NOMO-1 (cell line): ENCODE measurements at regions not wholly inside any gene's neighbourhood (a gene's known extent, or its start where the extent isn't known, plus 50 kb on each side); places are given as distances from the start of the nearest gene placed in this dataset.

Source experiments
- DNase-seq, 2 experiments: peaks; one replicate each; lab custom pipeline; 2025; ENCODE audit not compliant: unreplicated experiment in 2 of 2; lab: John Stamatoyannopoulos, UW

DNA sequence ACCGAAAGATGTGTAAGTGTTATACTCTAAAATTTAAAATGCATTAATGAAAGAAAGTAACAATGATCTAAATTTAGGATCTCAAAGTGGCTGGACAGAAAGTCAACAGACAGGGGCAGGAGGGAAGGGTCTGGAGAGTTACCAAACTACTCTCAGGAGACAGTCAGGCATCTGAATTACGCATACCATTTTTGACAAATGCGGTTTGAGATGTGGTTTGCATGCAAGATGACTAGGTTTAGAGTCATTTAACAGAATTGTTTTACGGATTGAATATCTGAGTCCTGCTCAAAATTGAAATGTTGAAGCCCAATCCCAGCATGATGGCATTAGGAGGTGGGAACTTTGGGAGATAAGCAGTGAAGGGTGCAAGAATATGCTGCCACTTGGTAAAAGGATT lies 314.1 kb downstream of the WDR11 start:
- DNase-seq, result no peak

DNA sequence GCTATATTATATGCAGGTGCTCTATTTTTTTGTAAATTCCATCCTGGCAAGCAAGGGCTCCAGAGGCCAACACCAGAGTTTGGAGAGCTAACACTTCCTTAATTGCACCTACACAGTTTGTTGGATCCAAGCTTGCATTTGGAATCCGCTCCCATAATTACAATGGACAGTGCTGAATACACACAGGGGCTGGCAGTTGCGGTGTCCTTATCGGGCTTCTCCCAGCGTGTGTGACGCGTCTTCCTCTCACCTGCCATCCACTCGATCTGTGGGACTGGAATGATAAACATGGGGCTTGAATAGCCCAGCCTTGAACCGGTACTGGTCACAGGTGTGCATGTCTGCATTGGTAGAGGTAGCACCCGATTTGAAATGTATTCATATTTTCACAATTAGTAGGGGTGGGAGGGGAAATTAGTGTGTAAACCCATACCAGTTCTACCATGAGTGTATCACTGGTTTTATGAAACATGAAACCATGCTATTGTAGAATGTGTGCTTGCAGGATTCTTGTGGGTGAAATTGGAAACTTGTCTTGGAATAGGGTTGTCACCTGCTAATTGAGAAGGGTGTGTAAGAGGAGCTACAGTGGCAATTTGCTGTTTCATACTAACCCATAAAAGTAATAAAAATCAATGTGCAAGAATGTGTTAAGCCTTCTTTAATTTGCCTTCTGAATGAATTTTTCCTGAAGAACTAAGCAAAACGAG lies 316.5 kb downstream of the WDR11 start:
- no peak for DNase-seq

DNA sequence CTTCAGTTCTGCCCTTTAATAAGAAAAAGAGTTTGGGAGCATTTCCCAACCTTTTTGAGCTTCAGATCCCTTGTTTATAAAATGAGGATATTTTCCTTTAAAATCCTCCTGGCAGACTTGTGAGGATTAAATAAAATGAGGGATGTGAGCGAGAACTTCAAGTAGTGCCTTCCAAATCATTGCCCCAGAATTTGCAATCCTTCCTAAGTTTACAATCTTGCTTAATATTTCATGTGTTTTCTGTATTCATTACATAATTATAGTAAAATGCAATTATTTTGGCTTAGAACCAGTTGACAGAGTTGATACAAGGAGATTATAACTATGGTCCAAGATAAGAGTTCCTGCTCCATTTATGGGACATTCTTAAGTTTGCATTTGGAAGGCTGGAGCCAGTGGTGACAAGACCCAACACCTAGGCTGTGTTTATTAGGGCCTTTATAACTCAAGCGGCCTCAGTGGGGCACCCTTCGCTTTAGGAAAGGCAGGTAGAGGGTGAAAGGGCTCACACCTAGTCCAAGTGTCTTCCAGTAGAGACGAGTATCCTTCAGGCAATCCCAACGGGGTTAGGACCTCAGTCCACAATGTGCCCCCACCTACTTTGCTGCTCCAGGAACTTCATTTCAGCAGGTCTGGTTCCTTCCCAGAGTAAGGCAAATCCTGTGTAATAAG lies 317.5 kb downstream of the WDR11 start:
- no peak for DNase-seq

DNA sequence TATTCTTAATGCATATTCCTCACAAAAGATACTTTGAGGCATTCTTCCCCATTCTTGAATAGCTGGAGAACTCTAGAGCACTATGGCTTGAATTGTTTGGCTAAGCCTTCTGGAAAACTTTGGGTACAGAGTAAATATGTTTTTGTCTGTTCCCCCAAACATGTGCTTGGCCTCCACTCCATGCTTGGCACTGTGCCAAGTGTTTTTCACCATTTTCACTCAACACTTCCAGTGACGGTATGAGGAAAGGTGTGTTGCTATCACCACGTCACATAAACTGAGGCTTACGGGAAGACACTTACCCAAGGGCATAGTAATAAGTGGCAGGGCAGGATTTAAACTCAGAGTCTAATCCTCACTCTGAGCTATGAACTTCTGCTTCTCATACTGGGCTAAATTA lies 318.2 kb downstream of the WDR11 start:
- no peak for DNase-seq

DNA sequence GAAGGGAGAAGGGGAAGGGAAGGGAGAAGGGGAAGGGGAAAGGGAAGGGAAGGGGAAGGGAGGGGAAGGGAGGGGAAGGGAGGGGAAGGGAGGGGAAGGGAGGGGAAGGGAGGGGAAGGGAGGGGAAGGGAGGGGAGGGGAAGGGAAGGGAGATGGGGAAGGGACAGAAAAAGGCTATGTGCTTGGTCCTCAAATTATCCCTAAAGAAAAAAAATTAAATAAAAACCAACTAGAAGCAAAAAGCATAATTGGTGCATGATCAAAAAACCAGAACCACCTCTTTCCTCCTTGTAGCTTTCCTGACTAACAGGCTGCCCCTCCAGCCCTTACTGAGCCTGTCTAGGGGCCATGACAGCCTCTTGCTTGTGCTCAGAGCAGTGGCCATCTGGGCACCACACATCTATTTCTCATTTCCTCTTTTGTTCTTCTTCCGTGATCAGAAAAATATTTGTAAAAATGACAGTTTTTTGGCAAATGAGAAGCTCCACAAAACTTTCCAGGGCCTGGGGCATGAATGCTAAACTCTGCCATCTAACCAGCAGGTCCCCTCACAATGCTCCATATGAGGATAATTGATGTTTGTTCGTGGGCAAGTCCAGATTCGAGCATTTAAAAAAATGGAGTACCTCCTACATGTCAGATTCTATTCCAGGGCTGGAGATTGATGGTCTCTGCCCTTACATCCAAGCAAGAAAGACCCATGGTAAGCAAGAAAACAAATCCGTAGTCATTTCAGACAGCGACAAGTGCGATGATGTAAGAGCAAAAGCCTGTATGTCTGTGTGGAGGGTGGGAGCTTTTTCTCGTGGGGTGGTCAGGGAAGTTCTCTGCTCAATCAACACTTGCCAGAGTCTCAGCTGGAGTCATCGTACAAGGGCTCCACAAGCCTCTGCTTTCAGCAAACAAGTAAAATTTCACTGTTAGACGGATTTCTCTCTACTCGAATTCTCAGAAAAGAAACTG lies 320.9 kb downstream of the WDR11 start:
- DNase-seq, result peak; percentile 14 to 32

DNA sequence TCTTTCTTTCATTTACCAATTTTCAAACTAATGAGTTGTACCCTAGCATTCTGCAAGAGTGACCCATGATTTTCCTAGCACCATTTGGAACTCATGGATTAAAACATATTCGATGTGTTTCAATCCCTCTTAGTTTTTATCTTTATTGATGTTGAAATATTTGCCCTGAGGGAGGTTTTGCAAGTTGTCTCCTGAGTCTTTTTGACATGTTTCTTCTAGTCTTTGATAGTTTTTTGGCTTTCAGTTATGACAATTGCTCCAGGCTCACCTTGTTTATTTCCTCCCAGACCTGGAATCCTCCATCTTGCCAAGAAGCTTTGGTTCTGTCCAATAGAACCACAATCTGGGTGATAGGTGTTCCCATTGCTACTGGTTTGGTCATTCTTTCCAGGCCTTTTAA lies 327.8 kb downstream of the WDR11 start:
- no peak for DNase-seq

DNA sequence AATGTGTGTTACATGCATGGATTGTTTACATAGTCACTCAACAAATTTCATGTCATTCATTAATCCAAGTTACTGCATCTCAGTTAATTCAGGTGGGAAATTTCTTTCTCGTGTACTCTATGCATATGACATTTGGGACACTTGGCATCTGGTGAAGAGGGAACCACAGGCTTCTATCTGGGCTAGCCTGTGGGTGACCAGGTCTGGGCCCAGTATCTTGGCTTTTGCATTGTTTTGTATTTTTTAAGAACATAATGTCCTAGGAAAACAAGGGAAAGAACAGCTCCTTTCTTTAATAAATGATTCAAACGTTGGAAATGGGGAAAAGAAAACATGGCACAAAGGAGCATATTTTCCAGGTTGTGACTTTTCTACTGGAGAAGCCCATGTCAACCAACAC lies 331.1 kb downstream of the WDR11 start:
- no peak for DNase-seq

DNA sequence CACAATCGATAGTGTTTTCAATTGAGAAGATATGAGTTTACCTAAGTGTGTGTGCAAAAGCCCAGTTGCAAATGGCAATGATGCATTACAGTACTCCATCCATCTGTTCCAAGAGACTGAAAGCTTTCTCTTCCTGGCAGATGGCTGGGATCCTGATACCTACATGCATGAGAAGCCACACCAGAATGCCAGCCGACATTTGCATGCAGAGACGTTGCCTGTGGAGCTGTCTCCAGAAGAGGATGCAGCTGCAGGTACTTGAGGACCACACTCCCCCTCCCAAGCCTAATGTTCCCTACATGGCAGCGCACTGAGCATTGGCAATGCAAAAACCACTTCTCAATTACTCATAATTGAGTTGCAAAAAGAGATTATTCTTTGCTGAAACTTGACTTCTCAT lies 332.1 kb downstream of the WDR11 start:
- no peak for DNase-seq

DNA sequence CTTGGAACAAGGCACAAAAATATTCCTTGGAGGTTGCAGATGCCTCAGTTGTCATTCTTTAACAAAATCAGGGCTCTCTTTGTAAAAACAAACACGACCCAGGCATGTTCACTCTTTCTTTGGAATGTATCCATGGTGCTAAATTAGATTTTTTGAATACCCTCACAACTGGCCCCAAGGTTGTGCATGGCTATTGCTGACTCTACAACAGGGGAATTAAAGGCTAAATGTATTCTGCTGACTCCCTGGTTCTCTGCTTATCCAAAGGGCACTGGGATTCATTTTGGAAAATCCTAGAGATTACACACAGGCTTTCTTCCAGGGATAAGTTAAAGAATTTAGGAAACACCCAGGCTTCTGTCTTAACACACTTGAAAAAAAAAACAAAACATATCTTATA lies 332.5 kb downstream of the WDR11 start:
- DNase-seq, result no peak

DNA sequence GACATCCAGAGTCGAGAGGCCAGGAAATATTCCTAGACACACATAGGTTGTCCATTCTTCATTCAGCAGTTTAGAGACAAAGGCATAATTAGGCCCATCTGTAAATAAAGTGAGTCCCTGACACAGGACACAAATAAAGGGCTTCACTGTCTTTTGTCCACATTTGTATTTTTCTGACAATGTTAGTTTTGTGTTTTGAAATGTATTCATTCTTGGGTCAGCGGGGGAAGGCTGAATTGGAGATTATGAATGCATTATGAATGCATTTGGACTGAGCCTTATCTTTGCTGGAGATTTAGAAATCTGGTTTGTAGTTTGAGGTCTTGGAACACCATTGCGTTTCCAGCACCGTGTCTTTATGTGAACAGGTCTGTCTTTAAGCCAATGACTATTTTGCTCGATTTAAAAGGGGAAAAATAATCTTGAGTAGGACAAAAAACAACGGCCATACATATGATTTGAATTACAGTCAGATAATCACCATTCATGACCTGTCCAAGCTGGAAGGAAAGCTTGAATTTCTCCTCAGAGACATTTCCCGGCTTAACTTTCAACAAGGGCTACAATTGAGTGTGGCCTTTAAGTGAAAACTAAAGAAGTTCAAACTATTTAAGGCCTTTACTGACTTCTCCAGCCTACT lies 334.8 kb downstream of the WDR11 start:
- no peak for DNase-seq

DNA sequence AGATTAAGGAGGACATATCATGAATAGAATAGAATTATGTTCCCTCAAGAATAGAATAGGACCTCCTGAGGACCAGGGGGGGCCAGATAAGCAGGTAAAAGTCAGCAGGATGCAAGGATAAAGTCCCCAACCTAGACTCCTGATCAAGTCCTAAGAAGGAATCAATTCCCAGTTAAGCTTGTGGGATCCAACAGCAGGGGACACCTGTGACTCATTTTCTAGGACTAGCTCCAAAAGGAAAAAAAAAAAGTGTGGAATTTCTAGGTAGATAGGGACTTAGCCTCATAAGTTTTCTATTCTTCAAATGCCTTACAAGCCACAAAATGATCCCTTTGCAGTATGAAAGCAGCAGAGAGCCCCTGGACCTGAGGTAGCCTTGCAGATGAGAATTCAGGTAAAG lies 336.2 kb downstream of the WDR11 start:
- DNase-seq, result no peak

DNA sequence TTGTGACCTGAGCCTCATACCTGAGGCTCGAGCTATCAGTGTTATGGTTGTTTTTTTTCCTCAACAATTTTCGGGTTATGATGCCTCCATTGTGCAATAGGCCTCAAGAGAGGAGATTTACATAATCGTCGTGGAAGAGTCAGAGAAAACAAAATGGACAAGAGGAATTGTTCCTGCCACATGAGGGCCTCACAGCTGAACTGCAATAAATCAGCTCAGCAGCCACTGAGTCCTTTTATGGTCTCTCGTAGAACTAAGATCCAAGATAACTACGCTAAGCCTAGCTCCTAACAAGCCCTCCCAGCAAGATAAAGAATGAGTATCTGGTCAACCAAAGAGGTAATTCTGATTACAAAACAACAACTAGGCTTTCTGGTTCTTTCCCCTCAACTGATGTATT lies 336.8 kb downstream of the WDR11 start:
- no peak for DNase-seq

DNA sequence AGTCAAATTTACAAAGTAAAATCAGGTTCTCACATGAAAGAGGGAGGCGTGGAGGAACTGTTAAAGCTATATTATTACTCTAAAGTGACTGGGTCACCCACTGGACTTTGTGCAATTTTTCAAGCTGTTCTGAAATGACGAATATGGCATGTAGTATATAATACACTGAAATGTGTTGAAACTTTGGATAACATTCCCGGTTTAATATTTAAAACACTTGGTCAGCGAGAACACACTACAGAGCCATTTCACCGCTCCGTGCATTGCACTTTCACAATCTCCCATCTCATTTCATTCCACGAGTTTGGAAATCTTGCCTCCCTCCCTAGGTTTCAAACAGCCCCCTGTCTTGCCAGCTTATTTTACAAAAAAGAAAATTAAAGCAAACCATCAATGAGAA lies 337.9 kb downstream of the WDR11 start:
- no peak for DNase-seq

DNA sequence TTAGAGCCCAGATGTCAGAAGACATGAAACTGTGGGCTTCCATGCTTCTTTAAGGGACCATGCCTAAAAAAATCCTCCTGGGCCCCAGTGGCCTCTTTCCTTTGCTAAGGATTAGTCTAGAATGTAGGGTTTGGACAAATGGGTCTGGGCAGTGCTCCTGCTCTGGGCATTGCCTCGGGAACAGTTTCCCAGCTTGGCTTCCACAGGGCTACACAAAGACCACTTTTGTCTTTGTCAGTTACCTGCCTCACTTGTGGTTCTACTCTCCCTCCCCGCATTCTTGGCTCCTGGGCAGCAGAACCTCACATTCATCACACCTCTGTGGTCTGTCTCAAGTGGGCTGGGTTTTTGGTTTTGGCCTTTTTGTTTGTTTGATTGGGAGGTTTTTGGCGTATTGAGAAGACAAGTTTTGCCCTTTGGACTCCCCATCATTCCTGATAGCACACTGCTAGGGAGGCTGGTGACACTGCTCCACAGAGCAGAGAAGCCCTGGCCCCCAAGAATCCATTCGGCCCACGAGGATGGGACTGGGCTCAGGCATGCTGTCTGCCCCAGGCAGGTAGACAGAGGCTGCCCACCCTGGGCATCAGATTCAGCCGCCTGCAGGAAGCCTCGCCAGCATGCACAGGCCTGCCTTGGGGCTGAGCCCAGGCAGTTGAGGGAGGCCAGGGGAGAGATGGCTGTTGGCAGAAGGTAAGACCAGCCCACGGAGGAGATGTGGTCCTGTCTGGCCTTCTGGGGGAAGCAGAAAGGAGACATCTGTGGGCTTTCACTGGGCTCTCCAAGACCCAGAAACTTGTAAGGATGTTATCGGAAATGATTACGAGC lies 343.7 kb downstream of the WDR11 start:
- no peak for DNase-seq

DNA sequence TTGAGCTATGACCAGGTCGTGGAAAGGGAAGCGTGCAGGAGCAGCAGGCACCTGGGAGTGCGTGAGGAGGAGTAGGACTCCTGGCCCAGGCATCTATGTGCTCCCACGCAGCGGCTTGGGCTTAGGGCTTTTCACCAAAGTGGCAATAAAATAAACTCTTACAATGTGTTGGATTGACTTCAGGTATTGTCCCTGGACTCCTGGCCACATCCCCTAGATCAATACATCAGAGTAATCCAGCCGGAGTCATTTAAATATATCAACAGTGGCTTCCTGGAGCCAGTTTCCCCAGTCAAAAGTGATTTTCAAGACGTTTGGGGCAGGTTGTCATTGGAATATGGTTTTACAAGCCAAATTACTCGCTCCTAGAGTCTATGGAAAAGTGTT lies 344.4 kb downstream of the WDR11 start:
- no peak for DNase-seq

DNA sequence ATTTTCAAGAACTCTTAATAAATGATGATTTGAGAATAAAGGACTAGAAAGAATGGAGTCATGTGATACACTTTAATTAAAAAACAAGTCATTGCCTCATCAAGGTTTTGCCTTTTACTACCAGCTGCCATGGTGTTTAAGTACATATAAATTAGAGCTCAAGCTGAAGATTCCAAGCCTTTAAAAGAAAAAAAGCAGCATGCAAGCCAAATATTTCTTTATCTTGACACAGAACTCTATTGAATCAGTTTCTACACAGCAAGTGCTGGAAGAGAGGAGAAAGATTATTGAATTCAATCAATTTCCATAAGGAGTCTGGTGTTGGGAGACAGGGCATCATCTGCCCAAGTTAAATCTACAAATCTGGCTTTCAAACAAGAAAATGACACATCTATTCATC lies 347.9 kb downstream of the WDR11 start:
- no peak for DNase-seq

DNA sequence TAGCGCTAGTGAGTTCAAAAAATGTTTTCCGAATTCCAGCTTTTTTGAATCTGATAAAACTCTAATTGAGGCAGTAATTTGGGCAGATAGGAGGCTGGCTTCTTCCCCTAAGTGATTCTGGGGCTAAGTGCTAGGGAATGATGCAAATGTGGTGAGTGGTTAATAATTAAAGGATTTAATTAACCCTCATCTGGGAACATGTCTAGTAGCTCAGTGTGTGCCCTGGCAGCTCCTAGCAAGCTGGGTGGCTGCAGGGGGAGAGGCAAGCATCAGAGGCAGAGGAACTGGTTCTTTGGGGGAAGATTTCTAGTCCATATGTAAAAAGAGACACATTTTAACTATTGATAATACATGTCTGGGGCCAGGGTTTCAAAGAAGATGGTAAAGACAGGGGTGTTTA lies 354.5 kb downstream of the WDR11 start:
- DNase-seq, result no peak

DNA sequence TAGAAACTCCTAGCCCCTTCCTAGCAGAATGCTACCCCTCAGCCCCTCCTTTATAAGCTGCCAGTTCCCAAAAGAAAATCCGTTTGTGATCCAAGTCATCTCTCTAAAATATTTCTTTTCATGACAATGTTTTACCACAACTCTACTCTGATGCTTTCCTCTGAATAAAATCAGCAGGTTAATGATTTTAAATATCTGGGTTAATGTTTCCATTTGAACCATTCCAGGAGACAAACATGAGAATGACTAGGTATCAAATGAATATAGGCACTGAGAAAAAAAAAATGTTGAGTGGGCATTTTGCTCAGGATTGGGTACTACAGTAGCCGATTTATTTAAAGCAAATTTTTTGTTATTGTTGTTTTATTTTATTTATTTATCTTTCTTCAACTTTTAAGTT lies 360.3 kb downstream of the WDR11 start:
- no peak for DNase-seq

DNA sequence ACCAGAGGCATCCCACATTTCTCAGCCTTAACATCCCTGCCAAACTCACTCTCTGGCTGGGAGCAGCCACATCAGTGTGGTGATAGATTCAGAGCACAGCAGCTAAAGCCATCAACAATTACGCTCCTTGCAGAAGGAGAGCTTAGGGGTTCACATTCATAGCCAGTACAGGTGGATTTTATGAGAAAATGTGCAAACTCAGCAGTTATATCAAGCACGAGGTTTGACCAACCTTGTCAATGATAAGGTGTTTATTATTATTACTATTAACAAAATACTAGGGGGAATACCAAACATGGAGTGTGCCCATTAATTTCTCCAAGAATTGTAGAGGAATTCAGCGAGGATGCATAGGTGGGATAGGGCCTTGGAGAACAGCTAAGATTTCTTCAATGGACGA lies 362.3 kb downstream of the WDR11 start:
- DNase-seq, result no peak

DNA sequence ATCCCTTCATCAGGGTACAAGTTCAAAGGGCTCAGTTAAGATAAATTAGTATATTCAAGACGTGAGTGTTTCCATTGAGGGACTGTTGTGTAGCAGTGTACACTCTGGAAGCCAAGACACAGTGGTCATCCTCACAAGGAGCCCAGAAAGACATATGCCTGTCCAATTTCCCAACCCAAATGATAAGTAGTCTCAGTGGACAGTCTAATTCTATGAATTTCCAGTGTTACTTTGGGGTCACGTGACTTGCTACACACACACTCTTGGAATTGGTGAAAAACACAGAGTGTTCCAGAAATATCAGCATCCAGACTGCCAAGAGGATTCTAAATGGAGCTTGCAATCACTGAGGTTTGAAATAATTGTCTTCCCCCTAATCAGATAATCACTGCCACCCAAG lies 365.1 kb downstream of the WDR11 start:
- DNase-seq, result no peak
